Body of pancreas (tissue), 4 donors: ENCODE measurements at regions not wholly inside any gene's neighbourhood (a gene's known extent, or its start where the extent isn't known, plus 50 kb on each side); places are given as distances from the start of the nearest gene placed in this dataset.

ENCODE experiments used
- POLR2A ChIP-seq, 3 donors: fragments of 450-650 bp; IDR thresholded peaks; one replicate each; pipeline ENCODE4 v1.6.1; 2016; ENCODE audit warnings: antibody characterized with exemption in 3 of 3, mild to moderate bottlenecking in 2 of 3
- TF ChIP-seq, protein P1 (sequence below), 7 experiments: fragments of 450-650 bp in 4 of 7; fragments of 200-600 bp in 3 of 7; sonication (generic) in 3 of 7; IDR thresholded peaks; one replicate each; pipeline ENCODE4 v1.5.1; 2016 to 2019; ENCODE audit warnings: antibody characterized with exemption in 7 of 7

DNA sequence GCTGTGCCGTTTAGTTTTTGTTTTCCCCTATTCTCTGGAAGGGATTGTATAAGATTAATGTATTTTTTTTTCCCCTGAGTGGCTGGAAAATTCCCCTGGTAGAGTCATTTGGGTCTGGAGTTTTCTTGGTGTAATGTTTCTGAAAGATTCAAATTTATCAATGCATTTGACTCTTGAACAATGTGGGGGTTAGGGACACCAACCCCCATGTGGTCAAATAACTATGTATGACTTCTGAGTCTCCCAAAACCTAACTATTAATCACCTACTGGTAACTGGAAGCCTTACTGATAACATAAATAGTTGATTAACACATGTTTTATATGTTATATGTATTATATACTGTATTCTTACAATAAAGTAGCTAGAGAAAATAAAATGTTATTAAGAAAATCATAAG lies 220.1 kb upstream of the PDE3A start:
- TF ChIP-seq POLR2A (IDR thresholded peaks at IDR 0.05): no peak
- TF ChIP-seq, protein P1, sequence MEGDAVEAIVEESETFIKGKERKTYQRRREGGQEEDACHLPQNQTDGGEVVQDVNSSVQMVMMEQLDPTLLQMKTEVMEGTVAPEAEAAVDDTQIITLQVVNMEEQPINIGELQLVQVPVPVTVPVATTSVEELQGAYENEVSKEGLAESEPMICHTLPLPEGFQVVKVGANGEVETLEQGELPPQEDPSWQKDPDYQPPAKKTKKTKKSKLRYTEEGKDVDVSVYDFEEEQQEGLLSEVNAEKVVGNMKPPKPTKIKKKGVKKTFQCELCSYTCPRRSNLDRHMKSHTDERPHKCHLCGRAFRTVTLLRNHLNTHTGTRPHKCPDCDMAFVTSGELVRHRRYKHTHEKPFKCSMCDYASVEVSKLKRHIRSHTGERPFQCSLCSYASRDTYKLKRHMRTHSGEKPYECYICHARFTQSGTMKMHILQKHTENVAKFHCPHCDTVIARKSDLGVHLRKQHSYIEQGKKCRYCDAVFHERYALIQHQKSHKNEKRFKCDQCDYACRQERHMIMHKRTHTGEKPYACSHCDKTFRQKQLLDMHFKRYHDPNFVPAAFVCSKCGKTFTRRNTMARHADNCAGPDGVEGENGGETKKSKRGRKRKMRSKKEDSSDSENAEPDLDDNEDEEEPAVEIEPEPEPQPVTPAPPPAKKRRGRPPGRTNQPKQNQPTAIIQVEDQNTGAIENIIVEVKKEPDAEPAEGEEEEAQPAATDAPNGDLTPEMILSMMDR (IDR thresholded peaks at IDR 0.05): no peak
